ENCODE measurements at regions not wholly inside any gene's neighbourhood (a gene's known extent, or its start where the extent isn't known, plus 50 kb on each side); places are given as distances from the start of the nearest gene placed in this dataset.
"Not testable (repeated sequence)": the region's sequence is repeated elsewhere in the genome, so short reads cannot be mapped to it uniquely, and the experiment has no call there.

GRCh38 chr2:16454621-16455020 lies 211.0 kb downstream of the CYRIA start:
- DNase-seq = no peak

GRCh38 chr2:16452123-16452522 lies 213.5 kb downstream of the CYRIA start:
- DNase-seq = no peak

- no peak for DNase-seq
Measured at GRCh38 chr2:16446706-16447105, 218.9 kb downstream of the CYRIA start.

- DNase-seq = no peak
Measured at GRCh38 chr2:16442971-16443370, 222.7 kb downstream of the CYRIA start.

- no peak for DNase-seq
Measured at GRCh38 chr2:16441431-16441830, 224.2 kb downstream of the CYRIA start.

- DNase-seq = no peak
Measured at GRCh38 chr2:16440898-16441297, 224.7 kb downstream of the CYRIA start.

- no peak for DNase-seq
Measured at GRCh38 chr2:16438613-16439321, 226.9 kb downstream of the CYRIA start.

- DNase-seq = no peak
Measured at GRCh38 chr2:16437189-16437588, 228.4 kb downstream of the CYRIA start.

GRCh38 chr2:16434393-16434792 lies 231.2 kb downstream of the CYRIA start:
- DNase-seq = no peak

- no peak for DNase-seq
Measured at GRCh38 chr2:16430846-16431245, 234.8 kb downstream of the CYRIA start.

- DNase-seq = no peak
Measured at GRCh38 chr2:16429431-16430145, 236.0 kb downstream of the CYRIA start.

- no peak for DNase-seq
Measured at GRCh38 chr2:16429002-16429401, 236.6 kb downstream of the CYRIA start.

GRCh38 chr2:16425462-16426336 lies 239.9 kb downstream of the CYRIA start:
- DNase-seq = no peak

- DNase-seq = no peak
Measured at GRCh38 chr2:16420421-16420820, 245.2 kb downstream of the CYRIA start.

- no peak for DNase-seq
Measured at GRCh38 chr2:16417726-16418125, 247.9 kb downstream of the CYRIA start.

GRCh38 chr2:16416651-16417050 lies 249.0 kb downstream of the CYRIA start:
- DNase-seq = no peak

- not testable (repeated sequence) for DNase-seq
Measured at GRCh38 chr2:16415861-16416260, 249.8 kb downstream of the CYRIA start.

GRCh38 chr2:16413947-16414346 lies 251.7 kb downstream of the CYRIA start:
- no peak for DNase-seq

GRCh38 chr2:16413285-16413684 lies 252.3 kb downstream of the CYRIA start:
- DNase-seq = no peak

GRCh38 chr2:16412321-16413030 lies 253.2 kb downstream of the CYRIA start:
- DNase-seq = no peak

GRCh38 chr2:16411788-16412187 lies 253.8 kb downstream of the CYRIA start:
- DNase-seq = no peak

GRCh38 chr2:16409849-16410248 lies 255.8 kb downstream of the CYRIA start:
- DNase-seq = no peak

GRCh38 chr2:16409006-16409390 lies 256.6 kb downstream of the CYRIA start:
- DNase-seq = no peak
